C4-2B (cell line): ENCODE measurements at regions not wholly inside any gene's neighbourhood (a gene's known extent, or its start where the extent isn't known, plus 50 kb on each side); places are given as distances from the start of the nearest gene placed in this dataset.
"Not testable (repeated sequence)": the region's sequence is repeated elsewhere in the genome, so short reads cannot be mapped to it uniquely, and the experiment has no call there.

Experiments
- ZFX ChIP-seq: fragments of 450-650 bp; IDR thresholded peaks from 2 replicates; pipeline ENCODE4 v1.6.1; 2017
- TF ChIP-seq, protein P1 (sequence below): fragments of 450-650 bp; conservative IDR thresholded peaks from 2 replicates; pipeline ENCODE4 v1.5.1; 2017; ENCODE audit warnings: mild to moderate bottlenecking

DNA sequence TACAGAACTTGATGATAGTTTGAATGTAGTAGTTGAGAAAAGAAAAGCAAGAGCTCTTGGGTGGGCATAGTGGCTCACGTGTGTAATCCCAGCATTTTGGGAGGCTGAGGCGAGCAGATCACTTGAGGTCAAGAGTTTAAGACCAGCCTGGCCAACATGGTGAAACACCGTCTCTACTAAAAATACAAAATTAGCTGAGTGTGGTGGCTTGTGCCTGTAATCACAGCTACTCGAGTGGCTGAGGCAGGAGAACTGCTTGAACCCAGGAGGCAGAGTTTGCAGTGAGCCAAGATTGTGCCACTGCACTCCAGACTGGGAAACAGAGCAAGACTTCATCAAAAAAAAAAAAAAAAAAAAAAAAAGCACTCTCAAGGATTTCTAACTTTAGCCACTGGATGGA lies 900.2 kb upstream of the WWC1 start:
- TF ChIP-seq, protein P1, sequence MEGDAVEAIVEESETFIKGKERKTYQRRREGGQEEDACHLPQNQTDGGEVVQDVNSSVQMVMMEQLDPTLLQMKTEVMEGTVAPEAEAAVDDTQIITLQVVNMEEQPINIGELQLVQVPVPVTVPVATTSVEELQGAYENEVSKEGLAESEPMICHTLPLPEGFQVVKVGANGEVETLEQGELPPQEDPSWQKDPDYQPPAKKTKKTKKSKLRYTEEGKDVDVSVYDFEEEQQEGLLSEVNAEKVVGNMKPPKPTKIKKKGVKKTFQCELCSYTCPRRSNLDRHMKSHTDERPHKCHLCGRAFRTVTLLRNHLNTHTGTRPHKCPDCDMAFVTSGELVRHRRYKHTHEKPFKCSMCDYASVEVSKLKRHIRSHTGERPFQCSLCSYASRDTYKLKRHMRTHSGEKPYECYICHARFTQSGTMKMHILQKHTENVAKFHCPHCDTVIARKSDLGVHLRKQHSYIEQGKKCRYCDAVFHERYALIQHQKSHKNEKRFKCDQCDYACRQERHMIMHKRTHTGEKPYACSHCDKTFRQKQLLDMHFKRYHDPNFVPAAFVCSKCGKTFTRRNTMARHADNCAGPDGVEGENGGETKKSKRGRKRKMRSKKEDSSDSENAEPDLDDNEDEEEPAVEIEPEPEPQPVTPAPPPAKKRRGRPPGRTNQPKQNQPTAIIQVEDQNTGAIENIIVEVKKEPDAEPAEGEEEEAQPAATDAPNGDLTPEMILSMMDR, result not testable (repeated sequence)
- TF ChIP-seq ZFX, result not testable (repeated sequence)
